NCI-H187 treated with DMSO at 0.1 percent for 48 hours (cell line): ENCODE measurements at regions not wholly inside any gene's neighbourhood (a gene's known extent, or its start where the extent isn't known, plus 50 kb on each side); places are given as distances from the start of the nearest gene placed in this dataset.
"Not testable (repeated sequence)": the region's sequence is repeated elsewhere in the genome, so short reads cannot be mapped to it uniquely, and the experiment has no call there.

Experiments
- DNase-seq: peaks from one replicate; lab custom pipeline; 2025; lab: John Stamatoyannopoulos, UW

GRCh38 chr7:152905949-152906348, 146.4 kb downstream of the ACTR3B start:
- no peak for DNase-seq

GRCh38 chr7:152907042-152907761, 147.7 kb downstream of the ACTR3B start:
- no peak for DNase-seq

GRCh38 chr7:152909280-152909679, 149.7 kb downstream of the ACTR3B start:
- no peak for DNase-seq

GRCh38 chr7:152909683-152910544, 150.4 kb downstream of the ACTR3B start:
- no peak for DNase-seq

GRCh38 chr7:152910545-152911225, 151.1 kb downstream of the ACTR3B start:
- no peak for DNase-seq

GRCh38 chr7:152911226-152911560, 151.6 kb downstream of the ACTR3B start:
- no peak for DNase-seq

- DNase-seq: no peak
Measured at GRCh38 chr7:152911922-152912321, 152.4 kb downstream of the ACTR3B start.

- DNase-seq: no peak
Measured at GRCh38 chr7:152912511-152912910, 153.0 kb downstream of the ACTR3B start.

GRCh38 chr7:152913492-152913891, 153.9 kb downstream of the ACTR3B start:
- no peak for DNase-seq

- no peak for DNase-seq
Measured at GRCh38 chr7:152914014-152914844, 154.7 kb downstream of the ACTR3B start.

GRCh38 chr7:152914845-152915102, 155.2 kb downstream of the ACTR3B start:
- not testable (repeated sequence) for DNase-seq

GRCh38 chr7:152922318-152923081, 162.9 kb downstream of the ACTR3B start:
- no peak for DNase-seq

- no peak for DNase-seq
Measured at GRCh38 chr7:152923711-152924110, 164.2 kb downstream of the ACTR3B start.

- no peak for DNase-seq
Measured at GRCh38 chr7:152924238-152924637, 164.7 kb downstream of the ACTR3B start.

GRCh38 chr7:152924826-152925411, 165.4 kb downstream of the ACTR3B start:
- DNase-seq: no peak

GRCh38 chr7:152925412-152926147, 166.0 kb downstream of the ACTR3B start:
- DNase-seq: no peak

- DNase-seq: peak; percentile 99
Measured at GRCh38 chr7:152931633-152932032, 172.1 kb downstream of the ACTR3B start.

GRCh38 chr7:152937282-152937681, 177.7 kb downstream of the ACTR3B start:
- no peak for DNase-seq

GRCh38 chr7:152946616-152947015, 187.1 kb downstream of the ACTR3B start:
- not testable (repeated sequence) for DNase-seq

GRCh38 chr7:152947686-152948085, 188.1 kb downstream of the ACTR3B start:
- DNase-seq: no peak
